Superior temporal gyrus (tissue), 1 donor: ENCODE measurements at regions not wholly inside any gene's neighbourhood (a gene's known extent, or its start where the extent isn't known, plus 50 kb on each side); places are given as distances from the start of the nearest gene placed in this dataset.
"Not testable (repeated sequence)": the region's sequence is repeated elsewhere in the genome, so short reads cannot be mapped to it uniquely, and the experiment has no call there.

Source experiments
- DNase-seq: peaks from one replicate; pipeline ENCODE4 v3.0.0-alpha.2; 2016; ENCODE audit errors: extremely low spot score

- not testable (repeated sequence) for DNase-seq
Observed at GRCh38 chr12:116327992-116328391, 50.5 kb upstream of the MED13L start.

DNA sequence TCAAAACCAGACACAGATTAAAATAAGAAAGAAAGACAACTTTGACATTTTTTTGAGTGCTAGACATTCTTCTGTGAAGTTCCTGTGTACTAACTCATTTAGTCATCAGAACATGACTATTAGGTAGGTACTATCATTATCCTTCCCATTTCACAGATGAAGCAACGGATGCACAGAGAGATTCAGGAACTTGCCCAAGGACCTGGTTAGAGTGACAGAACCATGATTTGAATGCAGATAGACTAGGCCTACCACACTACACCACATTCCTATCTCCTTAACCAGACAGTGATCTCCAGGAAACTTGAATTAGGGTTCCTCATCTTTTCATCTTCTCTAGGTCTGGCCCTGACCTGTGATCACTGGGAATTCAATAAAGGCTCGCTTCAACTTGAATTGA lies 54.4 kb upstream of the MED13L start:
- no peak for DNase-seq

DNA sequence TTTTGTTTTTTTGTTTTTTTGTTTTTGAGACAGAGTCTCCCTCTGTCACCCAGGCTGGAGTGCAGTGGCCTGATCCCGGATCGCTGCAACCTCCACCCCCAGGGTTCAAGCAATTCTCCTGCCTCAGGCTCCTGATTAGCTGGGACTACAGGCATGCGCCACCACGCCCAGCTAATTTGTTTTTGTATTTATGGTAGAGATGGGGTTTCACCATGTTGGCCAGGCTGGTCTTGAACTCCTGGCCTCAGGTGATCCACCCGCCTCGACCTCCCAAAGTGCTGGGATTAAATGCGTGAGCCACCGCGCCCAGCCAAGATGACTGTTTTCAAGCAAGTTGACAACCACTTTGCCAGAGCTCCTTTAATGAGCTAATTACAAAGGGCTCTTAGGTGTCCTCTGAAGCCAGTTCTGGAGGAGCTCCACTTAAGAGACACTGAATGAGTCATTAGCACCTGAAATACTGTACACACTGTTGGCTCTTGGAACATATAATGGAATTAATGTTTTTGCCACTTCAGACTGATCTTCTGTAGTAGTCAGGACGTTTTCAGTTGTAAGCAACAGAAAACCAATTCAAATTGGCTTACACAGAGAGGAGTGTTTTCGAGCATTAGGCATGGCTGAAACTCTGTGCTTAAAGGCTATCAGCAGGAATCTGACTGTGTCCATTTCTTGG lies 55.4 kb upstream of the MED13L start:
- DNase-seq: no peak

GRCh38 chr12:116333402-116333801 lies 55.9 kb upstream of the MED13L start:
- no peak for DNase-seq

DNA sequence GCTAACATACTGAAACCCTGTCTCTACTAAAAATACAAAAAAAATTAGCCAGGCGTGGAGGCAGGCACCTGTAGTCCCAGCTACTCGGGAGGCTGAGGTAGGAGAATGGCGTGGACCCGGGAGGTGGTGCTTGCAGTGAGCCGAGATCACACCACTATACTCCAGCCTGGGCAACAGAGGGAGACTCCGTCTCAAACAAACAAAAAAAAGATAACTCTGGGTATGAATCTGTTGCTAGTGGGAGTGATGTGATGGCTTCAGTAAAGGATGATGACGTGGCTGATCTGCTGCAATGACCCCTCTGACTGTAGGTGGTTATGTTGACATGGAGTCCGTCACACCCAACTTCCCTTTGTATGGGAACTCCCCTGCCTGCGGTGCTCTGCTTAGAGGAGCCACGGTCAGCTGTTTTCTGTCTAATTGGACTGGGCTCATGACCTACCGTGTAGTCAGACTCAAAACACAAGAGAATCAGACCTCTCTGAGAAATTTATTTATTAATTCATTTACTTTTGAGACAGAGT lies 59.1 kb upstream of the MED13L start:
- no peak for DNase-seq

GRCh38 chr12:116337312-116337711 lies 59.8 kb upstream of the MED13L start:
- DNase-seq: no peak

- no peak for DNase-seq
Observed at GRCh38 chr12:116338064-116338846, 60.8 kb upstream of the MED13L start.

- no peak for DNase-seq
Observed at GRCh38 chr12:116339062-116339461, 61.6 kb upstream of the MED13L start.

DNA sequence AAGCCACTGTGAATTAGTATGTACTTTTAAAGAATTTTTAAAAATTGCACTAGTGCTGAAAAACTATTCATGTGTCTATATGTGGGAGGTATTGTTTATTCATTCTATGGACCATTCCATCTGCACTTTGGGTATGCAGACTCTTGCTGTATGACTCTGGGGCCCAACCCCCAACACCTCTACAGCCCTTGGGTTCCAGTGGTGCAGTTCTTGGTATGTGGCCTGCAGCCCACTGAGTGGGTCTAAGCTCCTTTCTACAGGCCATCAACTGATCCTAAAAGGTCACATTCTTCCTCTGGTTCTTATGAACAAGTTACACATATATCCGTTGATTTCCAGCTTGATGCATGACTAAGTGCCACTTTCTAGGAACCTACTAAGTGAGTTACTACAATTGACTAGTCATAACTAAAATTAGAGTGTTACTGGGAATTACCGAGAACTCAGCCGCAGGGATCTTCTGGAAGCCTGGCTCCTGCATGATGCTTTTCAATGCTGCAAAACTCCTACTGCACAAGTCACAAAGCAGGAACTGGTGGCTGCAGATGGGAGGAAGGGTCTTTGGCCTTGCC lies 62.4 kb upstream of the MED13L start:
- DNase-seq: no peak

GRCh38 chr12:116343331-116343884 lies 65.9 kb upstream of the MED13L start:
- no peak for DNase-seq

- no peak for DNase-seq
Observed at GRCh38 chr12:116346222-116346621, 68.7 kb upstream of the MED13L start.

DNA sequence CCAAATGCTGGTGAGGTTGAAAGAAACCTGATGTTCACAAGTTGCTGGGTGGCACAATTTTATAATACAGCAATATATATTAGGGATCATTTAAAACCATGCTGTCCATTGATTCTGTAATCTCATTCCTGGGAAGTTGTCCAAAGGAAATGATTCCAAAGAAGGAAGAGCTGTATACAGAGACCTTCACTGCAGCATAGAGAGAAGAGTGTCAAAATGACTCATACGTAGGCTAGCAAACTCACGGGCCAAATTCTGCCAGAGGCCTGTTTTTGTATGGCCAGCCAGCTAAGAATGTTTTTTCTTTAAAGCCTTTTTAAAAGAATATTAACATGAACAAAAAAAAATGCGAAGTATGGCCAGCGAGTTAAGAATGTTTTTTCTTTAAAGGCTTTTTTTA lies 69.2 kb upstream of the MED13L start:
- DNase-seq: peak; percentile 56

DNA sequence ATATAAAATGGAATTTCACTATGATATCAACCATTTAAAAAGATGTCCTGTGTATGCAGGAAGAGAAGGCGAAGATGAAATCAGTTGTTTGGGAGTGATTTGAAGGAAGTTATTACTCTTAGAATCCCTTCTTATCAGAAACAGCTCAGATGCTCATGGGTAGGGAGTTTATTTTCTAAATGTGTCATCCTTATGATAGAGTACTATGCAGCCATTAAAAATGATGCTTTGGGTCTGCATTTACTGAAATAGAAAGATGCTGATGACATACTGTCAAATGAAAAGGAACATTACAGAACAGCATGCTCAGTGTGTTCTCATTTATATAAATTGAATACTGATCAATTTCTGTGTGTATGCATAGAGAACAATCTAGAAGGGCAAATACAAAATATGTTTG lies 69.8 kb upstream of the MED13L start:
- DNase-seq: no peak

- no peak for DNase-seq
Observed at GRCh38 chr12:116352315-116352835, 74.9 kb upstream of the MED13L start.

DNA sequence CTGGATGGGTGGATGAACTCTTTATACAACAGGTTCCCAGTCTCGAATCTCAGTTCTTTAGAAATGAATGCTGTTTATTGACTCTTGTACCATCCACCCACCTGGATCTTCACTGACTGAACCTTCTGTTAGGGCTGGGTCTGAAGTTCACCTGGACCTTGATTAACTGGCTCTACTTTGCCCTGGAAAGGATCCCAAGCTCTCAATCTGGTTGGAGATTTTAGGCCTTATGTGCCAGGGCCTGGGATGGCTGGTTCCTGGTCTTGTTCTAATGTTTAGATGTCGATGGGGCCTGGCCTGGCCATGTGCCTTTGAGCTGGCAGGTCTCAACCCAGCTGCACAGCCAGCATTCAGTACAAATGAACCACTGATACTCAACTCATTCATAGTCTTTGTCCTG lies 76.5 kb upstream of the MED13L start:
- DNase-seq: no peak

- DNase-seq: no peak
Observed at GRCh38 chr12:116354534-116354933, 77.0 kb upstream of the MED13L start.

DNA sequence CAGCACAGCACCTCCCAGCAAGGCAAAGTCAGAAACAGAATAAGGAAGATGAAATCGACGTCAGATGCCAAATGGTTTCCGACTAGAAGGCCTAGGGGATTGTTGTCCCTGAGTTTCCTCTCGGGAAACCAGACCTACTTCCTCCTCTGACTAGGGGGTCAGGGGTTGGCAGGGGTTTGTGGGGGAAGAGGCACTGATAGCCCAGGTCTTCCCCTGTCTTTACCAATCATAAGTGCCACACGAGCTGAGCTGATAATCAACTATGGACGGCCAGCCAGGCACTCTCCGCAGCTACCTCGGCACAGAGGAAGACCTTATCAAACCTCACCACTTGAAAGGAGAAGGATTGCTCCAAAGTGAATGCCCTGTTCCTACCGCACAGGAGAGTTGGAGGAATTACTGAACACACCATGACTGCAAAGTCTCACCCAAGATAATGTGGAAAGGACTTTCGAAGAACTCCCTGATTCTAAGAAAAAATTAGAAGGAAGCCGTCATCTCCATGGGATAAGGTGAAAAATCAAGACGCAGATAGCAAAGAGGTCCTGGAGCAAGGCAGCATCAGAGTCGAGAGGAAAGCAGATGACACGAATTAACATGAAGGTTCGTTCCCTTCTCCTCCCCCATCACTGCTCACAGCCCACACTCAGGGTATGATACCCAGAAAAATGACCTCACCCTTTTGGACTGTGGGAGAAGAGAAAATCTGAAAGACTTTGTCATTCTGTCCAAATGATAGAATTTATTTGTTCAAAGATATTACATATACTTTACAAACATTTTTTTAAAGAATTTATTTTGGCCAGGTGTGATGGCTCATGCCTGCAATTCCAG lies 77.7 kb upstream of the MED13L start:
- DNase-seq: no peak

DNA sequence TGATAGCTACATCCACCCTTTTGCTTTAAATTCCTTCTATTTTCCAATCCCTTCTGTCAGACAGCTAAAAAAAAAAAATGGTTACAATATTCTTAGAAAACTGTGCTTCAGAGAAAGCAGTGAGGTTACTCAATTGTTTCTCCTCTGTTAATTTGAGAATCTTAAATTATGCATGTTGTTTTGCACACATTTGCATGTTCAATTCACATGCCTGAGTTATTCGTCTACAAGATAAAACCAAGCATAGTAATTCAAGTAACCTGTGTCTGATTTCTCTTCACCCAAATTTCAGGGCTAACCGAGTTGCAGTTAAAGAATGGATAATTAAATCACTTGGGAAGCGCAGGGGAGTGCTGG lies 81.0 kb upstream of the MED13L start:
- no peak for DNase-seq

GRCh38 chr12:116358893-116359761 lies 81.6 kb upstream of the MED13L start:
- DNase-seq: peak; percentile 60

DNA sequence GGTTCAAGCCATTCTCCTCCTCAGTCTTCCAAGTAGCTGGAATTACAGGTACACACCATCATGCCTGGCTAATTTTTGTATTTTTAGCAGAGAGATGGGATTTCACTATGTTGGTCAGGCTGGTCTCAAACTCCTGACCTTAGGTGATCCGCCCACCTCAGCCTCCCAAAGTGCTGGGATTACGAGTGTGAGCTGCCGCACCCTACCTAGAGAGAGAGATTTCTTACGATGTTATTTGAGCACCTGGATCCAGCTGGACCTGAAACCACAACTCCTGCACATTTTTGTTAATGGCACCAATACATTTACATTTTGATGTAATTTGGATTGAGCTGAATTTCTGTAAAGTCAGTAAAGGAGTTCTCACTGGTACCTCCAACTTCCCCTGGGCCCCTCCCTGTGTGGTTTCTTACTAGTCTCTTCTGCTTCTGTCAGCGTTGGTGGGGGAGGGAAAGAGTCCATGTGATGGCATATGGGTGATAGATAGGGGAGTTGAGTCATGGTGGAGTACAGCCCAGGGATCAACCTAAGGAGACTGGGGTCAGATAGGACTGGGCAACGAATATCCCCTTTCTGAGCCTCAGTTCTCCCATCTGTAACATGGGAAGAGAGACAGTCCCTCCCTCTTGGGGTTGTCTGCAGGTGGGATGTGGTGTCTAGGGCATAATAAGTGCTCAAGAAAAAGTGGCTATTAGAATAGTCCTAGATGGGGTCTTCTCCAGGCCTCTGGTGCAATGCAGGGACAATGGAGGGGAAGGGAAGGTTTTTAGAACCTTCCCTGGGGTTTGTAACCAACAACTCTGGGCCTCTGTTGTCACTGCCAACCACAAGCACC lies 83.3 kb upstream of the MED13L start:
- DNase-seq: no peak
